ENCODE measurements at regions not wholly inside any gene's neighbourhood (a gene's known extent, or its start where the extent isn't known, plus 50 kb on each side); places are given as distances from the start of the nearest gene placed in this dataset.

DNA sequence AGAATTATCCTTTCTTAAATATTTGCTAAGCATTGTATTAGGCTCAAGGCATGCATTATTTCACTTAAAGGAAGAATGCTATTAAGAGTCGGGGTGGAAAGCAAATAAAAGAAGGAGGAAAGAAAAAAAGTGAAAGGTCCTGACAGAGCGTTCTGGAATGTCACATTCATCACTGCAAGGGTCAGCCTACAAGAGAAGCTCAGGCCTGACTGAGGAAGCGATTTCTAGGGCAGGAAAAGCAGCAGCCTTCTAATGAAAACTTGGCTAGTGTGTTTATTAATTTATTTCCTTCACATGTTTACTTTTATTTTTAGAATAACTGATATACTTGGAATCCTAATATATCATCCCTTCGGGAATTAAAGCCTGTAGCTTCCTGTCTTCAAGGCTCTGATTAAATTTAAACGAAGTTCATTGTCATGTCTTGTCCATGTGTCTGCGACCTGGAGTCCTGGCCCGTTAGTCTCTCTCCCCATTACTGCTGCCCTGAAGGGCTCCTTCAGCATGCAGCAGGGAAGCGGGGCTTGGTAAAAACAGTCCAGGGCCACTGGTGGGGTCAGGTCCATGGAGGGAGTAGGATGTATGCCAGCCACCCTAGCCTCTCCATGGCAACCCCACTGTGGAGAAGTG lies 119.2 kb upstream of the CCDC68 start:
- no peak overlapping the region for H2AFZ ChIP-seq
- H3K4me2 ChIP-seq, result no peak overlapping the region
- 71% methylated on average over 8 of the region's 8 CpGs for WGBS (ENCODE audit: low lambda C conversion rate, missing lambda C conversion rate)
- DNase-seq (ENCODE audit: low spot score), result no peak
- TF ChIP-seq EZH2phosphoT487 (IDR thresholded peaks at IDR 0.05; ENCODE audit: low read depth, severe bottlenecking, unreplicated experiment) (no peak), EZH2 (IDR thresholded peaks at IDR 0.05; ENCODE audit: borderline replicate concordance) (no peak)
- TF ChIP-seq, protein P1, sequence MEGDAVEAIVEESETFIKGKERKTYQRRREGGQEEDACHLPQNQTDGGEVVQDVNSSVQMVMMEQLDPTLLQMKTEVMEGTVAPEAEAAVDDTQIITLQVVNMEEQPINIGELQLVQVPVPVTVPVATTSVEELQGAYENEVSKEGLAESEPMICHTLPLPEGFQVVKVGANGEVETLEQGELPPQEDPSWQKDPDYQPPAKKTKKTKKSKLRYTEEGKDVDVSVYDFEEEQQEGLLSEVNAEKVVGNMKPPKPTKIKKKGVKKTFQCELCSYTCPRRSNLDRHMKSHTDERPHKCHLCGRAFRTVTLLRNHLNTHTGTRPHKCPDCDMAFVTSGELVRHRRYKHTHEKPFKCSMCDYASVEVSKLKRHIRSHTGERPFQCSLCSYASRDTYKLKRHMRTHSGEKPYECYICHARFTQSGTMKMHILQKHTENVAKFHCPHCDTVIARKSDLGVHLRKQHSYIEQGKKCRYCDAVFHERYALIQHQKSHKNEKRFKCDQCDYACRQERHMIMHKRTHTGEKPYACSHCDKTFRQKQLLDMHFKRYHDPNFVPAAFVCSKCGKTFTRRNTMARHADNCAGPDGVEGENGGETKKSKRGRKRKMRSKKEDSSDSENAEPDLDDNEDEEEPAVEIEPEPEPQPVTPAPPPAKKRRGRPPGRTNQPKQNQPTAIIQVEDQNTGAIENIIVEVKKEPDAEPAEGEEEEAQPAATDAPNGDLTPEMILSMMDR (IDR thresholded peaks at IDR 0.05; ENCODE audit: poor library complexity), result no peak
- no peak overlapping the region for H3K27ac ChIP-seq
- H3K79me2 ChIP-seq, result no peaks in the 10 kb centered on the region
- no peaks in the 10 kb centered on the region for H3K36me3 ChIP-seq (replicated peaks; ENCODE audit: insufficient read depth, low read depth)
- H3K9me3 ChIP-seq (ENCODE audit: low read depth), result no peaks in the 10 kb centered on the region
- H3K4me3 ChIP-seq, result no peak overlapping the region
- no peaks in the 10 kb centered on the region for H4K20me1 ChIP-seq (ENCODE audit: insufficient read depth, poor library complexity, severe bottlenecking)
- no peaks in the 10 kb centered on the region for H3K27me3 ChIP-seq
- no peaks in the 10 kb centered on the region for H3K4me1 ChIP-seq (ENCODE audit: insufficient read depth)
- no peaks in the 10 kb centered on the region for H3K9me2 ChIP-seq (replicated peaks; ENCODE audit: insufficient read depth)

DNA sequence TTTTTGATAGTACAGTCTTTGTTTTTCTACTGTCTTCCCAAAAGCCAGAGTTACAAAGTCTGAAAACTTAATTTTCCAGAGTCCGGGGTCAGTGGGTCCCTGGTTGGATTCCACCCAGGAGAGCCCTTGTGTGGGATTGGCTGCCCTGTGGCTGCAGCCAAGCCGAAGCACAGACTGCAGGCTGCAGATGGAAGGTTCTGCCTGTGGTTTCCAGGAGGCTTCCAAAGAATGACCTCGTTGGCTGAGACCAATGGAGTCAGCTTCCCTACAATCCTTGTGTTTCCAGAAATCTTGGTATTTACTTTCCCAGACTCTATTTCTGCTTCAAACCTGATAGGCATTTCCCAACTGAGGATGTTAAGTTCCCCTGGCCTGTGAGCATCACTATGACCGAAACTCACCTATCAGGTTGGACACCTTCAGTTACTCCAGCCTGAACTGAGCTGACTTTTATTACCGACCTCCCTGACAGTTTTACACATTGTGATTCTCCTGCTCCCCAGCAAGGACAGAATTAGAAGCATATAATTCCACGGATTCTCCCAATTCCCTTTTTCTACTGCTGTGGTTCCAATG lies 117.5 kb upstream of the CCDC68 start:
- TF ChIP-seq EZH2phosphoT487 (IDR thresholded peaks at IDR 0.05; ENCODE audit: low read depth, severe bottlenecking, unreplicated experiment) (no peak), EZH2 (IDR thresholded peaks at IDR 0.05; ENCODE audit: borderline replicate concordance) (no peak)
- TF ChIP-seq, protein P1 (IDR thresholded peaks at IDR 0.05; ENCODE audit: poor library complexity), result no peak
- WGBS (ENCODE audit: low lambda C conversion rate, missing lambda C conversion rate), result 85% methylated on average over 6 of the region's 6 CpGs
- no peaks in the 10 kb centered on the region for H3K9me3 ChIP-seq (ENCODE audit: low read depth)
- H3K4me2 ChIP-seq, result no peak overlapping the region
- H3K27ac ChIP-seq, result no peak overlapping the region
- no peaks in the 10 kb centered on the region for H4K20me1 ChIP-seq (ENCODE audit: insufficient read depth, poor library complexity, severe bottlenecking)
- no peak overlapping the region for H2AFZ ChIP-seq
- H3K36me3 ChIP-seq (replicated peaks; ENCODE audit: insufficient read depth, low read depth), result no peaks in the 10 kb centered on the region
- H3K4me1 ChIP-seq (ENCODE audit: insufficient read depth), result no peaks in the 10 kb centered on the region
- no peaks in the 10 kb centered on the region for H3K9me2 ChIP-seq (replicated peaks; ENCODE audit: insufficient read depth)
- no peaks in the 10 kb centered on the region for H3K79me2 ChIP-seq
- no peak overlapping the region for H3K4me3 ChIP-seq
- DNase-seq (ENCODE audit: low spot score), result no peak
- no peaks in the 10 kb centered on the region for H3K27me3 ChIP-seq

DNA sequence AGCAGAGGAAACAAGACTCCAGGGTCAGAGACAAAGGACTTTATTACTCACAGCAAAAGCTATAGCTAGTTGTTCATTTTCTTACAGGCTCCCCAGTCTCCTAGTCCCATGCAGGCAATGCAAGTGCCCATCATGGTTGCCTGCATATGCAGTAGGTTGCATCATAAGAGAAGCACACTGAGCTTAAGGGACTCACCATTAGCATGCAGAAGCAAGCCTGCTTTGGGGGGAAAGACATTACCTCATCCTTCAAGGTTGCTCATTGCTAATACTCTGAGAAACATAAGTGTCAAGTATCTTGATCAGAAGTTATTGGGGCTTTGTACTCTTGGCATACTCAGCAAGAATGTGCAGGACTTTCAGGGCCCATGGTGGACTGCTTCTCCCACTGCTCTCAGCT lies 114.6 kb upstream of the CCDC68 start:
- Histone ChIP-seq H3K36me3 (replicated peaks; ENCODE audit: insufficient read depth, low read depth) (no peaks in the 10 kb centered on the region), H3K27me3 (no peaks in the 10 kb centered on the region), H3K4me1 (ENCODE audit: insufficient read depth) (no peaks in the 10 kb centered on the region), H3K4me2 (no peak overlapping the region), H3K27ac (no peak overlapping the region), H3K9me3 (ENCODE audit: low read depth) (no peaks in the 10 kb centered on the region), H3K9me2 (replicated peaks; ENCODE audit: insufficient read depth) (no peaks in the 10 kb centered on the region), H3K79me2 (no peaks in the 10 kb centered on the region), H2AFZ (no peak overlapping the region), H3K4me3 (no peak overlapping the region), H4K20me1 (ENCODE audit: insufficient read depth, poor library complexity, severe bottlenecking) (no peaks in the 10 kb centered on the region)
- no peak for DNase-seq (ENCODE audit: low spot score)
- no peak for TF ChIP-seq EZH2phosphoT487 (IDR thresholded peaks at IDR 0.05; ENCODE audit: low read depth, severe bottlenecking, unreplicated experiment)
- no peak for TF ChIP-seq EZH2 (IDR thresholded peaks at IDR 0.05; ENCODE audit: borderline replicate concordance)
- TF ChIP-seq, protein P1 (IDR thresholded peaks at IDR 0.05; ENCODE audit: poor library complexity), result no peak
